ENCODE measurements at regions not wholly inside any gene's neighbourhood (a gene's known extent, or its start where the extent isn't known, plus 50 kb on each side); places are given as distances from the start of the nearest gene placed in this dataset.

GRCh38 chr12:34275129-34275528, 252.8 kb downstream of the ALG10 start:
- TF ChIP-seq CTCF (IDR thresholded peaks at IDR 0.05) = no peak
- no peak for TF ChIP-seq EZH2 (IDR thresholded peaks at IDR 0.05)
- no peak for TF ChIP-seq EZH2phosphoT487 (IDR thresholded peaks at IDR 0.05)
